ENCODE measurements at regions not wholly inside any gene's neighbourhood (a gene's known extent, or its start where the extent isn't known, plus 50 kb on each side); places are given as distances from the start of the nearest gene placed in this dataset.

GRCh38 chr10:85490431-85490830, 876.2 kb downstream of the GRID1 start:
- Mint-ChIP-seq H3K36me3 (ENCODE audit: low read depth) (peaks cover 4% of the 10 kb centered on the region; the same call in 1 of the 3 replicates), H3K4me3 (no peak overlapping the region), H3K27ac (no peak overlapping the region), H3K9me3 (peaks cover 88% of the 10 kb centered on the region), H3K4me1 (peaks cover 8% of the 10 kb centered on the region; the same call in 2 of the 3 replicates), H3K27me3 (ENCODE audit: insufficient read depth, low read depth, poor library complexity) (peaks cover 21% of the 10 kb centered on the region)
- H3K79me2 ChIP-seq (replicated peaks; ENCODE audit: insufficient read depth) = no peaks in the 10 kb centered on the region
- peaks cover 12% of the 10 kb centered on the region for H3K4me1 ChIP-seq (ENCODE audit: insufficient read depth)
- H2AFZ ChIP-seq = no peak overlapping the region
- ATAC-seq (no peak), DNase-seq (ENCODE audit: low spot score) (no peak)
- H3K9me2 ChIP-seq (ENCODE audit: insufficient read depth) = no peaks in the 10 kb centered on the region
- no peak overlapping the region for H3K4me2 ChIP-seq
- H4K20me1 ChIP-seq (replicated peaks; ENCODE audit: insufficient read depth) = no peaks in the 10 kb centered on the region
- no peaks in the 10 kb centered on the region for H3F3A ChIP-seq (replicated peaks; ENCODE audit: low read depth)
- H3K4me3 ChIP-seq = no peak overlapping the region
- no peak for TF ChIP-seq CTCF (conservative IDR thresholded peaks at IDR 0.05; ENCODE audit: low read depth in 2 of 2)
- TF ChIP-seq CREB1 (CRISPR knock-in tag; IDR thresholded peaks at IDR 0.05; ENCODE audit: low read depth) = no peak
- no peak for TF ChIP-seq REST (IDR thresholded peaks at IDR 0.05; ENCODE audit: unreplicated experiment)
- TF ChIP-seq POLR2AphosphoS5 (IDR thresholded peaks at IDR 0.05; ENCODE audit: low read depth) = no peak
- TF ChIP-seq ZNF462 (CRISPR knock-in tag; IDR thresholded peaks at IDR 0.05) = no peak
- no peak for TF ChIP-seq EZH2phosphoT487 (IDR thresholded peaks at IDR 0.05; ENCODE audit: unreplicated experiment)
- TF ChIP-seq ETS1 (IDR thresholded peaks at IDR 0.05) = no peak
- TF ChIP-seq JUNB (IDR thresholded peaks at IDR 0.05; ENCODE audit: unreplicated experiment) = no peak
- no peak for TF ChIP-seq NANOG (IDR thresholded peaks at IDR 0.05; ENCODE audit: borderline replicate concordance)
- no peak for TF ChIP-seq STAT1 (IDR thresholded peaks at IDR 0.05; ENCODE audit: unreplicated experiment)
- no peak for TF ChIP-seq ZNF114 (CRISPR knock-in tag; IDR thresholded peaks at IDR 0.05)
- TF ChIP-seq EZH2 (IDR thresholded peaks at IDR 0.05; ENCODE audit: low read depth, unreplicated experiment) = no peak
- TF ChIP-seq ZNF331 (CRISPR knock-in tag; IDR thresholded peaks at IDR 0.05; ENCODE audit: low read depth) = no peak
- H3K27me3 ChIP-seq (ENCODE audit: insufficient read depth) = peaks cover 6% of the 10 kb centered on the region; the same call in 1 of the 2 replicates
- H3K36me3 ChIP-seq (ENCODE audit: insufficient read depth) = no peaks in the 10 kb centered on the region; the same call in 1 of the 2 replicates
- H3K27ac ChIP-seq (ENCODE audit: low read depth) = no peak overlapping the region

Data from GM23338 (cell line).